Natural killer cell (primary cell): ENCODE measurements at regions not wholly inside any gene's neighbourhood (a gene's known extent, or its start where the extent isn't known, plus 50 kb on each side); places are given as distances from the start of the nearest gene placed in this dataset.

ENCODE experiments used
- ATAC-seq, 3 donors: fragments of 150-1000 bp in 2 of 3; fragments of 200-7000 bp in 1 of 3; cut with Tn5 transposase; 1 replicate in 1 of 3; 2 replicates in 2 of 3; pipeline ENCODE4 v1.10.0; 2021; ENCODE audit warnings: mild to moderate bottlenecking in 2 of 3, moderate library complexity in 2 of 3
- DNase-seq, 2 donors: peaks; one replicate each; pipeline versions ENCODE4 v3.0.0 to v3.0.0-alpha.2; 2013 to 2021; ENCODE audit warnings: mixed read lengths in 1 of 2
- H3K27ac ChIP-seq: one replicate; pipeline ENCODE4 v1.5.1; 2013; ENCODE audit warnings: mild to moderate bottlenecking, low read length
- H3K27me3 ChIP-seq: one replicate; pipeline ENCODE4 v1.6.1; 2013; ENCODE audit warnings: low read length; ENCODE audit not compliant: control insufficient read depth, insufficient read depth
- H3K36me3 ChIP-seq: one replicate; pipeline ENCODE4 v1.6.1; 2013; ENCODE audit warnings: low read length; ENCODE audit not compliant: control insufficient read depth, insufficient read depth
- H3K4me1 ChIP-seq: one replicate; pipeline ENCODE4 v1.6.1; 2013; ENCODE audit warnings: low read length; ENCODE audit not compliant: control insufficient read depth, insufficient read depth
- H3K4me3 ChIP-seq: one replicate; pipeline ENCODE4 v1.5.1; 2013; ENCODE audit warnings: low read length
- H3K9me3 ChIP-seq: one replicate; pipeline ENCODE4 v1.6.1; 2013; ENCODE audit warnings: low read length; ENCODE audit not compliant: control insufficient read depth, insufficient read depth
- H3K27ac Mint-ChIP-seq, 2 donors: one replicate each; pipeline ENCODE4 v1.8.0; 2022; ENCODE audit warnings: mild to moderate bottlenecking in 2 of 2, mixed read lengths in 2 of 2, moderate library complexity in 1 of 2
- H3K27me3 Mint-ChIP-seq, 2 donors: one replicate each; pipeline ENCODE4 v1.8.0; 2022; ENCODE audit warnings: low read depth in 2 of 2, mixed read lengths in 2 of 2
- H3K36me3 Mint-ChIP-seq: one replicate; pipeline ENCODE4 v1.8.0; 2022; ENCODE audit warnings: mixed read lengths
- H3K4me1 Mint-ChIP-seq, 2 donors: one replicate each; pipeline ENCODE4 v1.8.0; 2022; ENCODE audit warnings: mixed read lengths in 2 of 2
- H3K4me3 Mint-ChIP-seq: one replicate; pipeline ENCODE4 v1.8.0; 2022; ENCODE audit warnings: mild to moderate bottlenecking, moderate library complexity, mixed read lengths
- H3K9me3 Mint-ChIP-seq, 2 donors: one replicate each; pipeline ENCODE4 v1.8.0; 2022; ENCODE audit warnings: mixed read lengths in 2 of 2
- WGBS: methylation state at CpG from one replicate; pipeline ENCODE4 v1.1.7; 2013; ENCODE audit warnings: missing lambda C conversion rate; ENCODE audit not compliant: insufficient coverage; 5-methylcytosine and 5-hydroxymethylcytosine counted together
- intact Hi-C: fragments of 100-400 bp; cut with micrococcal nuclease; formaldehyde crosslinking; loops from one replicate; pipeline ENCODE4 v1.14.2; 2022
- TF ChIP-seq, protein P1 (sequence below): fragments of 200-600 bp; IDR thresholded peaks from one replicate; pipeline ENCODE4 v1.8.0; 2022; ENCODE audit warnings: antibody characterized with exemption

DNA sequence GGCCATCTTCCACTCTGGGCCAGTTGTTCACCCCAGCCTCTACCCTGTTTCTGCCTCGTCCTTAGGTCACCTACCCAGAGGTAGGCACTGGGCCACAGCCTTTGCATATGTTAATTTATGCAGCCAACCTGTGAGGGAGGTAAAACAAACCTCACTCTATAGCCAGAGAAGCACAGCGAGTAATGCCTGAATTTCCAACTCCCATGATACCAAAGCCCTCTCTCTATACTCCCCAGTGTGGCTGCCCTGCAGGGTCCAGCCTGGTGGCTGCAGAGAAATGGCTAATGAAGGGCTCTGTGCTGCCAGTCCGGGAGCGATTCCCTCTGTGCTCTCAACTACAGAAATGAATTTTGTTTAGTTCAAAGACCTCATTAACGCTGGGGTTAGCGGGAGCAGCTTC is 397.0 kb upstream of the CCL2 start:
- no peak overlapping the region for H3K4me3 Mint-ChIP-seq
- H3K27me3 Mint-ChIP-seq, result peaks cover 14 to 19% of the 10 kb centered on the region in 2 donors
- ATAC-seq, result no peak
- no peak overlapping the region for H3K27ac Mint-ChIP-seq
- no peaks in the 10 kb centered on the region for H3K4me1 Mint-ChIP-seq
- Histone ChIP-seq H3K9me3 (no peaks in the 10 kb centered on the region), H3K36me3 (no peaks in the 10 kb centered on the region), H3K4me3 (no peak overlapping the region), H3K27me3 (no peaks in the 10 kb centered on the region), H3K27ac (no peak overlapping the region), H3K4me1 (no peaks in the 10 kb centered on the region)
- no peaks in the 10 kb centered on the region for H3K36me3 Mint-ChIP-seq
- intact Hi-C loops, result no loop called here
- 61% methylated on average over 6 of the region's 6 CpGs for WGBS
- no peaks in the 10 kb centered on the region for H3K9me3 Mint-ChIP-seq
- DNase-seq, result no peak
- TF ChIP-seq, protein P1, sequence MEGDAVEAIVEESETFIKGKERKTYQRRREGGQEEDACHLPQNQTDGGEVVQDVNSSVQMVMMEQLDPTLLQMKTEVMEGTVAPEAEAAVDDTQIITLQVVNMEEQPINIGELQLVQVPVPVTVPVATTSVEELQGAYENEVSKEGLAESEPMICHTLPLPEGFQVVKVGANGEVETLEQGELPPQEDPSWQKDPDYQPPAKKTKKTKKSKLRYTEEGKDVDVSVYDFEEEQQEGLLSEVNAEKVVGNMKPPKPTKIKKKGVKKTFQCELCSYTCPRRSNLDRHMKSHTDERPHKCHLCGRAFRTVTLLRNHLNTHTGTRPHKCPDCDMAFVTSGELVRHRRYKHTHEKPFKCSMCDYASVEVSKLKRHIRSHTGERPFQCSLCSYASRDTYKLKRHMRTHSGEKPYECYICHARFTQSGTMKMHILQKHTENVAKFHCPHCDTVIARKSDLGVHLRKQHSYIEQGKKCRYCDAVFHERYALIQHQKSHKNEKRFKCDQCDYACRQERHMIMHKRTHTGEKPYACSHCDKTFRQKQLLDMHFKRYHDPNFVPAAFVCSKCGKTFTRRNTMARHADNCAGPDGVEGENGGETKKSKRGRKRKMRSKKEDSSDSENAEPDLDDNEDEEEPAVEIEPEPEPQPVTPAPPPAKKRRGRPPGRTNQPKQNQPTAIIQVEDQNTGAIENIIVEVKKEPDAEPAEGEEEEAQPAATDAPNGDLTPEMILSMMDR, result no peak

DNA sequence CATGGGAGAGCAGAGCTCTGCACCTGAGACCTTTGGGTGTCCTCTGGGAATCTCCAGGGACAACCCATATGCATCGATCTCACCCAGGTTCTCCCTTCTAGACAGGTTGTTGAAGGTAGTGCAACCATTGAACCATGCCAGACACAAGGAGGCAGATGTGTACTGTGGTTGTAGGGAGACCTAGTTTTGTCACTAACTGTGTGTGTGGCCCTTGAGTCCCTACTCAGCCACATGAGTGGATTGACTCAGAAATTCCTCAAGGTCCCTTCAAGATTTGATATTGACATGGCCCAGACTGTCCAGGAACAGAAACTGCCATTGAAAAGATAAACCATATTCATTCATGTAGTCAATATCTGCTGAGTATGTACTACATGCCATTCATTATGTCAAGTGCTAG is 396.4 kb upstream of the CCL2 start:
- no peaks in the 10 kb centered on the region for H3K4me1 Mint-ChIP-seq
- WGBS, result 100% methylated on average over 1 of the region's 1 CpG
- Histone ChIP-seq H3K4me3 (no peak overlapping the region), H3K27ac (no peak overlapping the region), H3K4me1 (no peaks in the 10 kb centered on the region), H3K36me3 (no peaks in the 10 kb centered on the region), H3K9me3 (no peaks in the 10 kb centered on the region), H3K27me3 (no peaks in the 10 kb centered on the region)
- peaks cover 14 to 19% of the 10 kb centered on the region in 2 donors for H3K27me3 Mint-ChIP-seq
- intact Hi-C loops, result no loop called here
- no peak for ATAC-seq
- TF ChIP-seq, protein P1, result no peak
- H3K36me3 Mint-ChIP-seq, result no peaks in the 10 kb centered on the region
- H3K9me3 Mint-ChIP-seq, result no peaks in the 10 kb centered on the region
- H3K4me3 Mint-ChIP-seq, result no peak overlapping the region
- H3K27ac Mint-ChIP-seq, result no peak overlapping the region
- DNase-seq, result no peak

DNA sequence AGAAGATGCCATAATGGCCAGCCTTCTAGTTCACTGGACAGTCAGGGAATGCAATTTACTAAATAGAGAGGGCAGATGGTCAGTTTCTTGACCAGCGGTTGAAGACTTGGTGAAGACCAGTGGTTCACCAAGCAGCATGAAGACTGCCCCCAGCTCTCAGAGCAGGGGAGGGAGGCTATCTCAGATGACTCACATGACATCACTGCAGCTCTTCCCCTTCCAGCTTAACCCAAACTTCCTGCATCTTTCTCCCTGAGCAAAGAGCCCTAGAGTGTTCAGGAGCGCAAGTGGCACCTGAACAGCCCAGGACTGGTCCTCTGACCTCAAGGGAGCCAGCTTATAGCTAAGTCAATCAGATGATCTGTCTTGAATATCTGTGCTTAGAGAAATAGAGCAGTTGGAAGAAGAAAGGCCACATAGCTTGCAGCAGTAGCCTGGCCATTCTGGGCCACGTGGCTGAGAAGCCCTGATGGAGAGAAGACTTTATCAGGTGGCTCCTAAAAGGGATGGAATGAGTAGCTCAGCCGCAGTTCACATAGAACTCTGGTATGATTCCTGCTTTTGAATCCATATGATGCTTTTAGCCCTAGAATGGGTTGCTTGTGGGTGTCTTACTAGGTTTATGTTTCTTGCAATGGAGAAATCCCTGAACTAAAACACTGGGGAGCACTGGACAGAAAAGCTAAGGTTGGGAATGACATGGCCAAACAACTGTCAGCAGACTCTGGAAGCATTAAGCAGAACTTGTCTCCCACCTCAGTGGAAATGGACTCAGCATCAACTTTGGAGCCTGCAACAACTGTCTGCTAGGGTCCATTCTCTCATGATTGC is 392.1 kb upstream of the CCL2 start:
- 87% methylated on average over 4 of the region's 4 CpGs for WGBS
- Mint-ChIP-seq H3K36me3 (no peaks in the 10 kb centered on the region), H3K27ac (no peak overlapping the region), H3K4me3 (no peak overlapping the region), H3K9me3 (no peaks in the 10 kb centered on the region), H3K4me1 (no peaks in the 10 kb centered on the region), H3K27me3 (peaks cover 11 to 21% of the 10 kb centered on the region in 2 donors)
- Histone ChIP-seq H3K36me3 (no peaks in the 10 kb centered on the region), H3K4me1 (no peaks in the 10 kb centered on the region), H3K9me3 (no peaks in the 10 kb centered on the region), H3K27me3 (no peaks in the 10 kb centered on the region), H3K27ac (no peak overlapping the region), H3K4me3 (no peak overlapping the region)
- TF ChIP-seq, protein P1, result no peak
- ATAC-seq, result no peak
- intact Hi-C loops, result no loop called here
- no peak for DNase-seq

DNA sequence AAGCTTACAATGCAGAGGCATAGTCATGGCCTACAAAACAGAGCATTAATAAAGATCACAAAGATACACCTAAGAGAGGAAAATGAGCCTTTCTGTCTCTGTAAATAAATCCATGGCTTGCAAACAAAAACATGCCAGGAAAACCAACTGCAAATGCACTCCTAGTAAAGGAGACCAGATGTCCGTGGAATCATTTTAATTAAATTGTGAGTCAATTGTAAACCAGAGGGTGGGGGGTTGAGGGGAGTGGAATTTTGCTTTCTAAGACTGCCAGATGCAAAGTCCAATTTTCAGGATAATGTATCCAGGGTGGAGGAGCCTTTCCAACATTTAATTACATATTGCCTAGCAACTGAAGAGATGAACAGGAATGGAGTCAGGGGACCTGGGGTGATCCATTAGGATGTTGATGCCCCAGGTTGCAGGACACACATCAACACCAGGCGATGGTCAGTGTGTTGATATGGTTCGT is 390.3 kb upstream of the CCL2 start:
- Mint-ChIP-seq H3K4me3 (no peak overlapping the region), H3K9me3 (no peaks in the 10 kb centered on the region), H3K4me1 (no peaks in the 10 kb centered on the region), H3K27ac (no peak overlapping the region), H3K36me3 (no peaks in the 10 kb centered on the region), H3K27me3 (peaks cover 9 to 34% of the 10 kb centered on the region in 2 donors)
- Histone ChIP-seq H3K4me3 (no peak overlapping the region), H3K36me3 (no peaks in the 10 kb centered on the region), H3K4me1 (no peaks in the 10 kb centered on the region), H3K27ac (no peak overlapping the region), H3K9me3 (no peaks in the 10 kb centered on the region), H3K27me3 (no peaks in the 10 kb centered on the region)
- intact Hi-C loops, result no loop called here
- ATAC-seq, result no peak
- TF ChIP-seq, protein P1, result no peak
- WGBS, result 83% methylated on average over 3 of the region's 3 CpGs
- DNase-seq, result no peak
